ENCODE measurements at regions not wholly inside any gene's neighbourhood (a gene's known extent, or its start where the extent isn't known, plus 50 kb on each side); places are given as distances from the start of the nearest gene placed in this dataset.
"Not testable (repeated sequence)": the region's sequence is repeated elsewhere in the genome, so short reads cannot be mapped to it uniquely, and the experiment has no call there.

DNA sequence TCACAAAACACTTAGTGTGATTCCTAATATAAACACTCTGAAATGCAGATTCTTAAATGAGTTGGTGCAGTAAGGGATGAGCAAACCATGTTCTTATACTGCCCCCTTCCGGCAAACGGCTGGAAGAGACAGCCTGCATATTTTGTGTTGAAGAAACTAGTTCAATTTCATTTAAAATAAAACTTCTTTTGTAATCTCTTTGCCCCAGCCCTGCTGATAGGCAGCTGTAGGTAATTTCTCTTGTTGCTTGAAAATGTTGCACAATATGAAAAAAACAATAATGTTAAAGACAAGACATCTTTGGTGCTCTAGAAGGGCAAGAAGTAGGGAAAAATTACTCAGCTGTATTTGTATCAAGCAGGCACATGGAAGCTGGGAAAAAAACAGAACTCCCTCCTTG, 89.7 kb upstream of the CCNG1 start:
- TF ChIP-seq, protein P1, sequence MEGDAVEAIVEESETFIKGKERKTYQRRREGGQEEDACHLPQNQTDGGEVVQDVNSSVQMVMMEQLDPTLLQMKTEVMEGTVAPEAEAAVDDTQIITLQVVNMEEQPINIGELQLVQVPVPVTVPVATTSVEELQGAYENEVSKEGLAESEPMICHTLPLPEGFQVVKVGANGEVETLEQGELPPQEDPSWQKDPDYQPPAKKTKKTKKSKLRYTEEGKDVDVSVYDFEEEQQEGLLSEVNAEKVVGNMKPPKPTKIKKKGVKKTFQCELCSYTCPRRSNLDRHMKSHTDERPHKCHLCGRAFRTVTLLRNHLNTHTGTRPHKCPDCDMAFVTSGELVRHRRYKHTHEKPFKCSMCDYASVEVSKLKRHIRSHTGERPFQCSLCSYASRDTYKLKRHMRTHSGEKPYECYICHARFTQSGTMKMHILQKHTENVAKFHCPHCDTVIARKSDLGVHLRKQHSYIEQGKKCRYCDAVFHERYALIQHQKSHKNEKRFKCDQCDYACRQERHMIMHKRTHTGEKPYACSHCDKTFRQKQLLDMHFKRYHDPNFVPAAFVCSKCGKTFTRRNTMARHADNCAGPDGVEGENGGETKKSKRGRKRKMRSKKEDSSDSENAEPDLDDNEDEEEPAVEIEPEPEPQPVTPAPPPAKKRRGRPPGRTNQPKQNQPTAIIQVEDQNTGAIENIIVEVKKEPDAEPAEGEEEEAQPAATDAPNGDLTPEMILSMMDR (IDR thresholded peaks at IDR 0.05; ENCODE audit: control extremely low read depth, extremely low read depth, low read depth, missing control alignments): peak; percentile 90
- ChIA-PET POLR2A (no interaction called here), CTCF (interaction anchor here (0.7 to 6.3 kb wide), 19 partner anchors 9 to 1804 kb away, joined by 3 to 33 read pairs (median 4); no protein-coding TSS in a partner anchor)
- peak; percentile 60 for DNase-seq (ENCODE audit: extremely low spot score)

DNA sequence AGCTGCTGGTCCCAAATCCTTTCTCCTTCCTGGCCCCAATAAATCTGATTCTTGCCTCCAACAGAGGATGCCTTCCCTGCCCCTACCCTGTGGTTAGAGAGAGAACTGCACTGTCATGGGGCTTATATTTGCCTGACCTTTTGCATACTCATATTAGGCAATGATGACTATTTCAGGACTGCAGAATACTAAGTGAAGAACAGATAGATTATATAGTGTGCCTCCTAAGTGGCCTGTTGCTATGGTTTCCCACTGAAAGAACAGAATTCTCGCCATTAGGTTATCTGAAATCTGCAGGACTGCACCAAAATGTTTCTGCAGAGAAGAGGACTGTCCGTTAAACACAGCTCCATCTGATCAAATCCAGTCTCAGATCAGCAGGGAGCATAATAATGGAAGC, 87.3 kb upstream of the CCNG1 start:
- TF ChIP-seq, protein P1 (IDR thresholded peaks at IDR 0.05; ENCODE audit: control extremely low read depth, extremely low read depth, low read depth, missing control alignments): no peak
- CTCF ChIA-PET: interaction anchor here (5.4 to 6.3 kb wide), 2 partner anchors 58 to 1141 kb away, joined by 32 to 33 read pairs; no protein-coding TSS in a partner anchor
- POLR2A ChIA-PET: no interaction called here
- DNase-seq (ENCODE audit: extremely low spot score): no peak

DNA sequence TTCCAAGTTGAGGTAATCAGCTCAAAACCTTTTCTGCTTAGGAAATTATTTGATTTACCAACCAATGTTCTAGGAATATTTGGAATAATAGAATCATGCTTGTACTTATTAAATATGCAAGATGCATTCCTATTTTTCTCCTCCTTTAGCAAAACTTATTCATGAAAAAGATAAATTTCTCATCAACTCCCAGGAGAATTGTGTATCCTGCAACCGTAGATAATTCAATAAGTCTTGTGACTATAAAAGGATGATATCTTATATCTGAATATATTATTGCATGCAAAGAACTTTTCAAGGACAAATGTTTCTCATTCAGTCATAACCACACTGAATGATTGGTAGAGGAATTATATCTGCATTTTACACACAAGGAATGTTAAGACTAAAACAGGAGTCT, 84.9 kb upstream of the CCNG1 start:
- CTCF ChIA-PET: no interaction called here
- TF ChIP-seq, protein P1 (IDR thresholded peaks at IDR 0.05; ENCODE audit: control extremely low read depth, extremely low read depth, low read depth, missing control alignments): no peak
- no peak for DNase-seq (ENCODE audit: extremely low spot score)
- POLR2A ChIA-PET: no interaction called here

DNA sequence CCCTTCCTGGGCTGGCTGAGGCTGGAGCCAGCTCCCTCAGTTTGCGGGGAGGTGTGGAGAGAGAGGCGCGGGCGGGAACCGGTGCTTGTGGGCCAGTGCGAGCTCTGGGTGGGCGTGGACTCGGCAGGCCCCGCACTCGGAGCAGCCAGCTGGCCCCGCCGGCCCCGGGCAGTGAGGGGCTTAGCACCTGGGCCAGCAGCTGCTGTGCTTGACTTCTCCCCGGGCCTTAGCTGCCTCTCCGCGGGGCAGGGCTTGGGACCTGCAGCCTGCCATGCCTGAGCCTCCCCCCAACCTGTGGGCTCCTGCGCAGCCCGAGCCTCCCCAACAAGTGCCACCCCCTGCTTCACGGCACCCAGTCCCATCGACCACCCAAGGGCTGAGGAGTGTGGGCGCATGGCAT, 81.6 kb upstream of the CCNG1 start:
- CTCF ChIA-PET: interaction anchor here (1.4 to 2.4 kb wide), 3 partner anchors 8 to 53 kb away, joined by 3 to 10 read pairs (median 5); no protein-coding TSS in a partner anchor
- not testable (repeated sequence) for DNase-seq (ENCODE audit: extremely low spot score)

DNA sequence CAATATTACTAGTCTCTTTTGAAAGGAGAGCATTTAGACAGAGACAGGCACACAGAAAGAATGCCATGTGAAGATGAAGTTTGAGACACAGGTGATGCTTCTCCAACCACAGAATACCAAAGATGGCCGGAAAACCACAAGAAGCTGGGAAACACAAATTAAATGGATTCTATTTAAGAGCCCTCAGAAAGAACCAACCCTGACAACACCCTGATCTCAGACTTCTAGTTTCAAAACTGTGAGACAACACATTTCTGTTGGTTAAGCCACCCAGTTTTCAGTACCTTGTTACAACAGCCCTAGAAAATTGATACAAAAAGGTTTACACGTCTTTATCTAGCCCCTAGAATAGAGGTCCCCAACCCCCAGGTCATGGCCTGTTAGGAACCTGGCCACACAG, 79.8 kb upstream of the CCNG1 start:
- CTCF ChIA-PET: interaction anchor here (1.8 to 2.4 kb wide), 2 partner anchors 9 to 10 kb away, joined by 4 to 10 read pairs; no protein-coding TSS in a partner anchor
- TF ChIP-seq, protein P1 (IDR thresholded peaks at IDR 0.05; ENCODE audit: control extremely low read depth, extremely low read depth, low read depth, missing control alignments): no peak

More for the DNA sequence above, 81.6 kb upstream of the CCNG1 start:
- POLR2A ChIA-PET: not testable (repeated sequence)

DNA sequence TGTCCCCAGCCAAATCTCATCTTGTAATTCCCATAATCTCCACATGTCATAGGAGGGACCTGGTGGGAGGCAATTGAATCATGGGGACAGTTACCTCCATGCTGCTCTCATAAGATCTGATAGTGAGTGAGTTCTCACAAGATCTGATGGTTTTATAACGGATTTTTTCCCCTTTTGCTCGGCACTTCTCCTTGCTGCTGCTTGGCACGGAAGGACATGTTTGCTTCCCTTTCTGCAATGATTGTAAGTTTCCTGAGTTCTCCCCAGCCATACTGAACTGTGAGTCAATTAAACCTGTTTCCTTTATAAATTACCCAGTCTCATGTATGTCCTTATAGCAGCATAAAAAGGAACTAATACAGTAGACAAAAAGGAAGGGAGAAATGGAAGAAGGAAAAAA, 76.7 kb upstream of the CCNG1 start:
- TF ChIP-seq, protein P1 (IDR thresholded peaks at IDR 0.05; ENCODE audit: control extremely low read depth, extremely low read depth, low read depth, missing control alignments): no peak
- DNase-seq (ENCODE audit: extremely low spot score): no peak
- ChIA-PET POLR2A (no interaction called here), CTCF (no interaction called here)

More for the DNA sequence above, 79.8 kb upstream of the CCNG1 start:
- POLR2A ChIA-PET: no interaction called here
- no peak for DNase-seq (ENCODE audit: extremely low spot score)

DNA sequence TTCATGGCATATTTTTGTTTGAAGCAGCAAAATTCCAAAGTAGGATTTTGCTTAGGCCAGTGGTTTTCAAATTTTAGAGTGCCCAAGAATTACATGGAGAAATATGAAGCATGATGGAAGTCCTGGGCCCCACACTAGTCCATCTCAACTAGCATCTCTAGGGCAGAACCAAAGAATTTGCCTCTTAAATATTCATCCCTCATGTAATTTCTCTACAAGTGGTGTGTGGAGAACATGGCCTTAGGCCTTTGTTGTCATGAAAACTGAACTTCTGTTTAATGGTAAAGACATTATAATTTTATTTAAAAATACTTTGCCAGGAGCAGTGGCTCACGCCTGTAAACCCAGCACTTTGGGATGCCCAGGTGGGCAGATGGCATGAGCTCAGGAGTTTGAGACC, 75.9 kb upstream of the CCNG1 start:
- POLR2A ChIA-PET: no interaction called here
- CTCF ChIA-PET: no interaction called here
- no peak for DNase-seq (ENCODE audit: extremely low spot score)
- TF ChIP-seq, protein P1 (IDR thresholded peaks at IDR 0.05; ENCODE audit: control extremely low read depth, extremely low read depth, low read depth, missing control alignments): no peak
